DMS 273 (cell line): ENCODE measurements at regions not wholly inside any gene's neighbourhood (a gene's known extent, or its start where the extent isn't known, plus 50 kb on each side); places are given as distances from the start of the nearest gene placed in this dataset.
"Not testable (repeated sequence)": the region's sequence is repeated elsewhere in the genome, so short reads cannot be mapped to it uniquely, and the experiment has no call there.

Experiments
- DNase-seq: peaks from one replicate; lab custom pipeline; 2025; ENCODE audit not compliant: unreplicated experiment; lab: John Stamatoyannopoulos, UW

GRCh38 chr13:61215601-61216000 is 200.0 kb downstream of the PCDH20 start:
- DNase-seq: no peak

- DNase-seq: no peak
Measured at GRCh38 chr13:61215116-61215515, 200.5 kb downstream of the PCDH20 start.

- no peak for DNase-seq
Measured at GRCh38 chr13:61214551-61214950, 201.1 kb downstream of the PCDH20 start.

- DNase-seq: not testable (repeated sequence)
Measured at GRCh38 chr13:61205898-61206297, 209.8 kb downstream of the PCDH20 start.

- DNase-seq: no peak
Measured at GRCh38 chr13:61204025-61204424, 211.6 kb downstream of the PCDH20 start.

- no peak for DNase-seq
Measured at GRCh38 chr13:61202042-61202441, 213.6 kb downstream of the PCDH20 start.

- no peak for DNase-seq
Measured at GRCh38 chr13:61192826-61193225, 222.8 kb downstream of the PCDH20 start.

GRCh38 chr13:61188057-61188456 is 227.6 kb downstream of the PCDH20 start:
- DNase-seq: no peak

GRCh38 chr13:61187471-61187870 is 228.2 kb downstream of the PCDH20 start:
- no peak for DNase-seq

GRCh38 chr13:61183670-61184069 is 232.0 kb downstream of the PCDH20 start:
- no peak for DNase-seq

GRCh38 chr13:61180234-61180633 is 235.4 kb downstream of the PCDH20 start:
- no peak for DNase-seq

- DNase-seq: no peak
Measured at GRCh38 chr13:61179741-61180140, 235.9 kb downstream of the PCDH20 start.

- no peak for DNase-seq
Measured at GRCh38 chr13:61170856-61171255, 244.8 kb downstream of the PCDH20 start.

GRCh38 chr13:61162636-61163035 is 253.0 kb downstream of the PCDH20 start:
- DNase-seq: no peak

- DNase-seq: no peak
Measured at GRCh38 chr13:61162106-61162505, 253.5 kb downstream of the PCDH20 start.

- DNase-seq: no peak
Measured at GRCh38 chr13:61156753-61157152, 258.9 kb downstream of the PCDH20 start.

- no peak for DNase-seq
Measured at GRCh38 chr13:61151062-61151461, 264.6 kb downstream of the PCDH20 start.

GRCh38 chr13:61149331-61149730 is 266.3 kb downstream of the PCDH20 start:
- no peak for DNase-seq

GRCh38 chr13:61148691-61149315 is 266.8 kb downstream of the PCDH20 start:
- DNase-seq: no peak

- no peak for DNase-seq
Measured at GRCh38 chr13:61148211-61148610, 267.4 kb downstream of the PCDH20 start.

GRCh38 chr13:61146571-61146970 is 269.1 kb downstream of the PCDH20 start:
- no peak for DNase-seq

GRCh38 chr13:61146158-61146557 is 269.5 kb downstream of the PCDH20 start:
- DNase-seq: no peak

- peak; percentile 0 for DNase-seq
Measured at GRCh38 chr13:61144834-61145593, 270.6 kb downstream of the PCDH20 start.
